ENCODE measurements at regions not wholly inside any gene's neighbourhood (a gene's known extent, or its start where the extent isn't known, plus 50 kb on each side); places are given as distances from the start of the nearest gene placed in this dataset.

GRCh38 chr1:9441451-9442133 lies 97.7 kb upstream of the SLC25A33 start:
- TF ChIP-seq CTCF (IDR thresholded peaks at IDR 0.05) (no peak), TCF7L2 (IDR thresholded peaks at IDR 0.05; ENCODE audit: low read depth, low read length) (no peak), REST (IDR thresholded peaks at IDR 0.05; ENCODE audit: insufficient read depth in 1 of 2, low read depth in 2 of 2, low read length in 1 of 2) (no peak), POLR2AphosphoS5 (IDR thresholded peaks at IDR 0.05; ENCODE audit: low read depth, low read length) (no peak), SIN3A (IDR thresholded peaks at IDR 0.05; ENCODE audit: borderline replicate concordance, insufficient read depth, low read depth, low read length) (no peak)
